ENCODE measurements at regions not wholly inside any gene's neighbourhood (a gene's known extent, or its start where the extent isn't known, plus 50 kb on each side); places are given as distances from the start of the nearest gene placed in this dataset.

DNA sequence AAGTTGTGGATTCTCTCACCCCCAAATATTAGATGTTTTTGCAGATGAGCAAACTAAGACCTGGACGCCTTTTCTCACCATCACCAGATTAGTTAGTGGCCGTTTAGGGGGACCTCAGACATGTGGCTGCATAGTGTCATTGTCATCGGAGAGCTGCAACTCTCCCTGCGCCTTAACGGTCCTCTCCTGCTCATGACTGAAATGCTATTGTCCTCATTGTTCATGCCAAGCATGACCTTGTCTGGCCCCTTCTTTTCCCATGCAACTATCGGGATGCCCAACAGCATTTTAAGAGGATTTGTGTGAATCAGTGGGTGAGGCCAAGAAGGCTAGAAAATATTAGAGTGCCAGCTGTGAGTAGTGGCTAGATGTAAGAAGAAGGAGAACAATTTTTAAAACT is 174.2 kb downstream of the SOCS6 start:
- Histone ChIP-seq H3K9me3 (ENCODE audit: insufficient read depth, low read length, severe bottlenecking) (no peaks in the 10 kb centered on the region), H3K9ac (ENCODE audit: low read depth, low read length) (no peak overlapping the region), H3K36me3 (ENCODE audit: insufficient read depth, low read length) (no peaks in the 10 kb centered on the region), H3K4me1 (ENCODE audit: insufficient read depth, low read length) (no peaks in the 10 kb centered on the region; the same call in 1 of the 2 replicates), H3K27ac (ENCODE audit: low read length) (no peak overlapping the region), H3K4me2 (ENCODE audit: insufficient read depth, low read length) (no peak overlapping the region), H3K4me3 (ENCODE audit: low read depth in 1 of 2, low read length in 2 of 2) (no peak overlapping the region), H4K20me1 (ENCODE audit: insufficient read depth, low read length) (no peaks in the 10 kb centered on the region), H3K79me2 (ENCODE audit: insufficient read depth, low read length) (no peaks in the 10 kb centered on the region), H3K27me3 (ENCODE audit: insufficient read depth, low read length, poor library complexity) (no peaks in the 10 kb centered on the region), H2AFZ (ENCODE audit: low read depth, low read length) (no peak overlapping the region)
- ATAC-seq (ENCODE audit: insufficient read depth, low read depth) (no peak), DNase-seq (no peak)
- no peak for TF ChIP-seq EZH2 (IDR thresholded peaks at IDR 0.05; ENCODE audit: borderline replicate concordance, low read depth, low read length, severe bottlenecking)
- TF ChIP-seq, protein P1, sequence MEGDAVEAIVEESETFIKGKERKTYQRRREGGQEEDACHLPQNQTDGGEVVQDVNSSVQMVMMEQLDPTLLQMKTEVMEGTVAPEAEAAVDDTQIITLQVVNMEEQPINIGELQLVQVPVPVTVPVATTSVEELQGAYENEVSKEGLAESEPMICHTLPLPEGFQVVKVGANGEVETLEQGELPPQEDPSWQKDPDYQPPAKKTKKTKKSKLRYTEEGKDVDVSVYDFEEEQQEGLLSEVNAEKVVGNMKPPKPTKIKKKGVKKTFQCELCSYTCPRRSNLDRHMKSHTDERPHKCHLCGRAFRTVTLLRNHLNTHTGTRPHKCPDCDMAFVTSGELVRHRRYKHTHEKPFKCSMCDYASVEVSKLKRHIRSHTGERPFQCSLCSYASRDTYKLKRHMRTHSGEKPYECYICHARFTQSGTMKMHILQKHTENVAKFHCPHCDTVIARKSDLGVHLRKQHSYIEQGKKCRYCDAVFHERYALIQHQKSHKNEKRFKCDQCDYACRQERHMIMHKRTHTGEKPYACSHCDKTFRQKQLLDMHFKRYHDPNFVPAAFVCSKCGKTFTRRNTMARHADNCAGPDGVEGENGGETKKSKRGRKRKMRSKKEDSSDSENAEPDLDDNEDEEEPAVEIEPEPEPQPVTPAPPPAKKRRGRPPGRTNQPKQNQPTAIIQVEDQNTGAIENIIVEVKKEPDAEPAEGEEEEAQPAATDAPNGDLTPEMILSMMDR (IDR thresholded peaks at IDR 0.05; ENCODE audit: borderline replicate concordance, extremely low read depth, low read length, poor library complexity, severe bottlenecking) = no peak

DNA sequence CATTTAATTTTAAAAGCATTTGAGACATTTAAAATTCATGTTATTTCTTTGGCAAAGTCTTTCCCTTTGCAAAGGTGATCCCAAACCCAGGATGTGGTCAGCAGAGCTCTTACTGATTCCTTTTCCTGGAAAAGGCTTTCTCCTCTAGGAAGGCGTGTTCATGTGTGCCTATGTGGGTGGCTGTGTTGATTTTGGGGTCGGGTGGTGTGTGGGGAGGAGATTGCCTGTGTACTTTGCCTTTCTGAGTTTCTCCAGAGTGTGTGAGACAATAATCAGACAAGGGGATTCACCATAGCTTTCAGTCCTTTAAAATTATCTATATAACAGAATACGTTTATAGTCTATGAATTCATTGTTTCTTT is 173.2 kb downstream of the SOCS6 start:
- ATAC-seq (ENCODE audit: insufficient read depth, low read depth) (no peak), DNase-seq (no peak)
- Histone ChIP-seq H3K4me2 (ENCODE audit: insufficient read depth, low read length) (no peak overlapping the region), H3K4me1 (ENCODE audit: insufficient read depth, low read length) (no peaks in the 10 kb centered on the region; the same call in 1 of the 2 replicates), H3K9me3 (ENCODE audit: insufficient read depth, low read length, severe bottlenecking) (no peaks in the 10 kb centered on the region), H3K36me3 (ENCODE audit: insufficient read depth, low read length) (no peaks in the 10 kb centered on the region), H3K79me2 (ENCODE audit: insufficient read depth, low read length) (no peaks in the 10 kb centered on the region), H2AFZ (ENCODE audit: low read depth, low read length) (no peak overlapping the region), H3K4me3 (ENCODE audit: low read depth in 1 of 2, low read length in 2 of 2) (no peak overlapping the region), H3K27ac (ENCODE audit: low read length) (no peak overlapping the region), H4K20me1 (ENCODE audit: insufficient read depth, low read length) (no peaks in the 10 kb centered on the region), H3K27me3 (ENCODE audit: insufficient read depth, low read length, poor library complexity) (no peaks in the 10 kb centered on the region), H3K9ac (ENCODE audit: low read depth, low read length) (no peak overlapping the region)
- no peak for TF ChIP-seq EZH2 (IDR thresholded peaks at IDR 0.05; ENCODE audit: borderline replicate concordance, low read depth, low read length, severe bottlenecking)
- TF ChIP-seq, protein P1 (IDR thresholded peaks at IDR 0.05; ENCODE audit: borderline replicate concordance, extremely low read depth, low read length, poor library complexity, severe bottlenecking) = no peak

DNA sequence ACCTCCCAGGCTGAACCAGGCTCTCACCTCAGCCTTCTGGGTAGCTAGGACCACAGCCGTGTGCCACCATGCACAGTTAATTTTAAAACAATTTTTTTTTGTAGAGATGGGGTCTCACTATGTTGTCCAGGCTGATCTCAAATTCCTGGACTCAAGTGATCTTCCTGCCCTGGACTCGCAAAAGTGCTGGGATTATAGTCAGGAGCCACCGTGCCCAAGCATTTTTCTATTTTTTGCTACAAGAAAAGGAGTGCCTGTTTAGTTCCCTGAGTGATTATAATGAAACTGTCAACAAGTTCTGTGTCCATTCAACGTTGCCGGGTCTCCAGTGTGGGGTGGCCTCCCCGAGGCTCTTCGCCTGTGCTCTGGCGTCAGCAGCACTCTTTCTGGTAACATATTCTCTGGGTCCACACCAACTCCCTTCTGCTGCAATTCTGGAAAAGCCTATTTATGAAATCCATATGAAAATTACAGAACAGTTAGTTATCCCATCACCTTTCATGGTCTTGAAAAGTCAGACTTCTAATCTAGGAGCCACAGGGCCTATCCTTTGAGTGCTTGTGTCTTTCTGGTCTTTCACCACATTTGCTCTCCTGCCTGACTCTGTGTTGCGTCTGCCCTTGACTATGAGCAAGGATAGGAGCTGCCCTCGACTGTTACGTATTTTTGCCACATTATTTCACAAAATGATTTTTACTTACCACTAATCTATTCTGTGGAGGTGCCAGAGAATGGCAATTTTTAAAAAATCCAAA is 172.7 kb downstream of the SOCS6 start:
- Histone ChIP-seq H3K36me3 (ENCODE audit: insufficient read depth, low read length) (no peaks in the 10 kb centered on the region), H3K9me3 (ENCODE audit: insufficient read depth, low read length, severe bottlenecking) (no peaks in the 10 kb centered on the region), H3K27ac (ENCODE audit: low read length) (no peak overlapping the region), H3K4me2 (ENCODE audit: insufficient read depth, low read length) (no peak overlapping the region), H2AFZ (ENCODE audit: low read depth, low read length) (no peak overlapping the region), H3K9ac (ENCODE audit: low read depth, low read length) (no peak overlapping the region), H3K4me1 (ENCODE audit: insufficient read depth, low read length) (no peaks in the 10 kb centered on the region; the same call in 1 of the 2 replicates), H3K27me3 (ENCODE audit: insufficient read depth, low read length, poor library complexity) (no peaks in the 10 kb centered on the region), H3K79me2 (ENCODE audit: insufficient read depth, low read length) (no peaks in the 10 kb centered on the region), H3K4me3 (ENCODE audit: low read depth in 1 of 2, low read length in 2 of 2) (no peak overlapping the region), H4K20me1 (ENCODE audit: insufficient read depth, low read length) (no peaks in the 10 kb centered on the region)
- ATAC-seq (ENCODE audit: insufficient read depth, low read depth) = no peak
- no peak for TF ChIP-seq EZH2 (IDR thresholded peaks at IDR 0.05; ENCODE audit: borderline replicate concordance, low read depth, low read length, severe bottlenecking)
- TF ChIP-seq, protein P1 (IDR thresholded peaks at IDR 0.05; ENCODE audit: borderline replicate concordance, extremely low read depth, low read length, poor library complexity, severe bottlenecking) = no peak
- DNase-seq = no peak
